COLO668 (cell line): ENCODE measurements at regions not wholly inside any gene's neighbourhood (a gene's known extent, or its start where the extent isn't known, plus 50 kb on each side); places are given as distances from the start of the nearest gene placed in this dataset.
"Not testable (repeated sequence)": the region's sequence is repeated elsewhere in the genome, so short reads cannot be mapped to it uniquely, and the experiment has no call there.

ENCODE experiments used
- DNase-seq: peaks from one replicate; lab custom pipeline; 2025; ENCODE audit not compliant: unreplicated experiment; lab: John Stamatoyannopoulos, UW

DNA sequence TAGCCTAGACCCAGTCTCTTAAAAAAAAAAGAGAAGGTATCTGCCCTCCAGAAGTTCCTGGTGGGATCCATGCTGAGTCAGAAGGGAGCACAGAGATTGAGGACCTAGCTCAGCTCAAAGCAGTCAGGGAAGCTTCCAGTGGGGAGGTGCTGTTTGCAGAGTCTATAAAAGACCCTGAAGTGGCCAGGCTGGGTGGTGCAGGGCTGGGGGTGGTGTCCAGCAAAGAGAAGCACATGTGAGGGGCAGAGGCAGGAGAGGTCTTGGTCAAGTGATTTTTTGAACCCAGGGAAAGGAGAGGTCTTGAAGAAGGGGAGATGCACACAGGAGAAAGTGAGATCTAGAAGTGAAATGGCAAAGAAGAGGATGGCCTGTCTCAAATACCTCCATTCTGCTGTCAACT is 130.4 kb upstream of the PODXL start:
- no peak for DNase-seq

DNA sequence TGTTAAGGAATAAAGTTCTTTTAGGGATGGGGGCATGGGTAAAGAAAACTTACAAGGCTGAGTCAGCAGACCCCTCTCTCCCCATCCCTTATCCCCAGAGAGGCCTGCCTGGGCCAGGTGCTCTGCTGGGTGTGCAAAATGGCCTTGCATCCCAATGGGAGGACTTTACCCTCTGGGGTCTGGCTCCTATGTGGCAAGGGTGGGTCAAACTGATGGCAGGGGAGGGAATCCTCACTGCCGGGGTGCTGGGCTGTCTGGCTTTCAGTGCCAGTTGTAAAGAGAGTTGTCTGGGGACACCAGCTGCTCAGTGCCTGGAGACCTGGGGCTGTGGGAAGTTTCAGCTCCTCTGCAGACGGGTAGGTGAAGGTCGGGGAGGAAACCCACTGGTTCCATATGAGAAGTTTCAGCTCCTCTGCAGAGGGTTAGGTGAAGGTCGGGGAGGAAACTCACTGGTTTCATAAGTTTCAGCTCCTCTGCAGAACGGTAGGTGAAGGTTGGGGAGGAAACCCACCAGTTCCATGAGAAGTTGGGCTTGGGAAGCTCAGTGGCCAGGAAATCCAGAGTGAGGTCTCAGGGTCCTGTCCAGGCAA is 127.2 kb upstream of the PODXL start:
- DNase-seq: no peak

DNA sequence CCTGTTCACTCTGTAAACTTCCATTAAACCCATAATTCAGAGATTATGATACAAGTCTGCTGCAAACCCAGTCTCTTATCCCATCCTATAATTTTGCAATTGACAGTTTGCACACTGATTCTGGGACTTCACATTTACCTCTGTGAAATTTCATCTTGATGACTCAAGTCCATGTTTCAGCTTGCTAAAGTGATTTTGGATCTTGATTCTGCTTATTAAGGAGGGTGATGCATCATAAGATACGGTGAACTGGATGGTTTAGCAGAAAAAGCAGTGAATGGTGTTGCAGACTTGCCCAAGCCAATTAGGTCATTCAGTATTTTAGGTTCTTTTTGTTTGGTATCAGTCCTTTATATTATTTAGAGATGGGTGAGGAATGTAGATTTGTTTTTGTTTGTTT is 125.5 kb upstream of the PODXL start:
- DNase-seq: no peak

DNA sequence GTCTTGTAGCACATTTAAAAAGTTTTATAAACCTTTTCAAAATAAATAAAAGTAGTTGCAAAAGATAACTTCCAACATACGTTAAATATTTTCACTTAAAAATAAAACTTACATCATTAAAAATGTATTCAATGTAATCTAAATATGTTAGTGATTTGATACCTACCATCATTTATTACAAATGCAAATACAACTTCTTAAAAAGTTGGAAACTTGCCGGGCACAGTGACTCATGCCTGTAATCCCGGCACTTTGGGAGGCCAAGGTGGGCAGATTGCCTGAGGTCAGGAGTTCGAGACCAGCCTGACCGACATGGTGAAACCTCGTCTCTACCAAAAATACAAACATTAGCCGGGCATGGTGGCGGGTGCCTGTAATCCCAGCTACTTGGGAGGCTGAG is 122.6 kb upstream of the PODXL start:
- not testable (repeated sequence) for DNase-seq

DNA sequence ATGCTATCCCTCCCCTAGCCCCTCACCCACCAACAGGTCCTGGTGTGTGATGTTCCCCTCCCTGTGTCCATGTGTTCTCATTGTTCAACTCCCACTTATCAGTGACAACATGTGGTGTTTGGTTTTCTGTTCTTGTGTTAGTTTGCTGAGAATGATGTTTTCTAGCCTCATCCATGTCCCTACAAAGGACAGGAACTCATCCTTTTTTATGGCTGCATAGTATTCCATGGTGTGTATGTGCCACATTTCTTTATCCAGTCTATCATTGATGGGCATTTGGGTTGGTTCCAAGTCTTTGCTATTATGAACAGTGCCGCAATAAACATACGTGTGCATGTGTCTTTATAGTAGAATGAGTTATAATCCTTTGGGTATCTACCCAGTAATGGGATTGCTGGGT is 120.4 kb upstream of the PODXL start:
- DNase-seq: not testable (repeated sequence)

DNA sequence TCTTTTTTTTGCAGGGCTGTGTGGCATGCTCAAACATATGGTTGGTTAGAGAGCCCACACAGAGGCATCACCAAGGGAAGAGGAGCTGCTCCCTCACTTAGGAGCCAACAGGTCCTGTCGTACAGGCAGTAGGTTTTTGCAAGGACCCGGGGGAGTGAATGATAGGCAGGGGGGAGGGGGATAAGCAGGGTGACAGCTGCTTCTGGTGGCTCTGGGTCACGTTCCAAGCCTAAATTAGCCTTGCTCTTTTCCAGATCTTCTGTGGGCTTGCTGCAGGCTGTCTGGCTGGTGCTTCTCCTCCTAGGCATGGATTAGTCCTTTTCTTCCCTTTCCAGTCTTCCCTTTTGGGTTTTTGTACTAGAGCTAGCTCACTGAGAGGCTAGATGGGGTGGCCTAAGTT is 117.7 kb upstream of the PODXL start:
- no peak for DNase-seq

DNA sequence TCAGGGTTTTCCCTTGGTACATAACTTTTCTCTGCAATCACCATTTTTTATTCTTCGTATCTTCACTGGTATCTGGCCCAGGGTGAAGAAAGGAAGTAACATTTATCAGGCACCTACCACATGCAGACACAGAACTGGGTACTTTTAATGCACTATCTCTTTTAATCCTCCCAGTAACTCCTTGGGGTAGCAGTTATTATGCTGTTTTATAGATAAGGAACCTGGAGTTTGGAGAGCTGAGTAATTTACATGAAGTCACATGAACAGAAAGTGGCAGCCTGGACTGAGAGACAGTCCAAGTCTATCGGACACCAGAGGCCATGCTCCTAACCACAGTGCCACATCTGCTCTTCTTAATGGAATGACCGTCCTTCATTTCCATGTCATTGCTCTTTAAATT is 117.1 kb upstream of the PODXL start:
- DNase-seq: no peak

DNA sequence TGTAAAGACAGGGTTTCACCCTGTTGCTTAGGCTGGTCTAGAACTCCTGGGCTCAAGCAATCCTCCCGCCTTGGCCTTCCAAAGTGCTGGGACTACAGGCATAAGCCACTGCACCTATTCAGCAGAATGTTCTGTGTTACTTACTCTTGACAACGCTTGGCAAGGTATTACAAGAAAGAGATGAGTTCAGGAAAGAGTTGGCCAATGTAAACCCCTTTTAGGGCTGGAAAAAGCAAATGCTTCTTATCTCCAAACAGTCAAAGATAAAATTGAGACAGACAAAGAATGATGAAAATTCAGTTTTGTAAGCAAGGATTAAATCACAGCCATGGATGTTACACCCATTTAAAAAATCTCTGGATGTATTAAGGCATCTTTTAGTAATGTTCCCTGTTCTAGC is 114.0 kb upstream of the PODXL start:
- no peak for DNase-seq

DNA sequence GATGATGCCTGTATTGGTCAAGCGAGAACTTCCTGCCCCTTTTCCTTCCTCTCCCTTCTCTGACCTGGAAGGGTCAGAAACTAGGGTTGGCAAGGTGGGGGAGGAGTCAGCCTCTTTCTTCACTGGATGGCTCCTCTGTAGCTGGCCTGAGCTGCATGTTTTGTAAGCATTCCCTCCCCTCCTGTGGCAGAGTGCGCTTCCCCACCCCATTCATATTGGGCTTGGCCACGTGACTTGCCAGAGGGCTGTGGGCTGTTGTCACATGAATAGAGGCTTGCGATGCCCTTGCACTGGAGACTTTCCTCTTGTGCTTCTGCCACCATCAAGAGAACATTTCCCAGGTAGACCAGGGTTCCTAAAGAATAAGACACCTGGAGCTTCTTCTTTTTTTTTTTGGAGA is 111.3 kb upstream of the PODXL start:
- no peak for DNase-seq

DNA sequence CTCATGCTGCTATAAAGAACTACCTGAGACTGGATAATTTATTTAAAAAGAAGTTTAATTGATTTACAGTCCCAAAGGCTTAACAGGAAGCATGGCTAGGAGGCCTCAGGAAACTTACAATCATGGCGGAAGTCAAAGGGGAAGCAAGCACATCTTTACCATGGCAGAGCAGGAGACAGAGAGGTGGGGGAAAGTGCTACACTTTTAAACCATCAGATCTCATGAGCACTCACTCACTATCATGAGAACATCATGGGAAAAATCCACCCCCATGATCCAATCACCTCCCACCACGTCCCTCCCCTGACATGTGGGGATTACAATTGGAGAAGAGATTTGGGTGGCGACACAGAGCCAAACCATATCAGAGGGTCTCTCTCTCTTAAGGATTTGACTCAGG is 108.6 kb upstream of the PODXL start:
- no peak for DNase-seq

DNA sequence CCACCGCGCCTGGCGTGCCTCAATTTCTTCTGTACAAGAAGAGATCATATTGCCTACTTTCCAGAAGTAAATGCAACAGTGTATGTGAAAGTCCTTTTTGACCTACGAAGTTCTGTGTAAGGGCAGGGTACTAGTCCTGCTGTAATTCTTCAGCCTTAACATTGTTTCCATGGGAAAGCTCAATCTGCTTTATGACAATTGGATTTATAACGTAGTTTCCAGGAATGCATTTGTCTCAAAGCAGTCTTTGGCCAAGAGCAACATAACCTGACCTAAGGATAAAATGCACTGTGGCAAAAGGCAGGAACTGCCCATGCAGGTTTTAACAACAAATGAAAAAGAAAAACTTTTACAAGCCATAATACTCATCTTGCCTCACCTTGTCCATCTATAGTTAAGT is 108.1 kb upstream of the PODXL start:
- no peak for DNase-seq

DNA sequence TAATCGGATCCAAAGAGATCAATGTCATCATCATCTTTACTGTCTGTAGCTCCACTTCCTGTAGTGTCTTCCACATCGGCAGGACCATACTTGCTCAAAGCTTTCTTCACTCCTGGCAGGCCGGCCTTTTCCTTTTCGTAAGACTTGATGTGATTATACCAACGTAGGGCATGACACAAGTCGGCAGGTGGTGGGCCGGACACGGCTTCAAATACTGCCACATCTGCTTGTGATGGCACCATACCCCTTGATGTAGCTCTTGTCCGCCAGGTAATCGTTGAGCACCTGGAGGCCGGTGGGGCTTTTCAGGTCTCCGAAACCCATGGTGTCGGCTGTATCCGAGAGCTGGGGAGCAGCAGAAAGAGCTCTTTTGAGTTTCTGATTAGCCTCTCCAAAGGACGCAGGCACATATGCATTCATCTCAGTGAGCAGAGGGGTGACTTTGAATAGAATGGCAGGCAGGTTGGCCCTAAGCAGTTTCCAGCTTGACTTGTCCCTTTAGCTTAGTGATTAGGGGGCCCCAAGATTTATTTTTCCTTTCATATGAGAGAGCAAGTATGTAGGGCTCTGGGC is 106.0 kb upstream of the PODXL start:
- not testable (repeated sequence) for DNase-seq

DNA sequence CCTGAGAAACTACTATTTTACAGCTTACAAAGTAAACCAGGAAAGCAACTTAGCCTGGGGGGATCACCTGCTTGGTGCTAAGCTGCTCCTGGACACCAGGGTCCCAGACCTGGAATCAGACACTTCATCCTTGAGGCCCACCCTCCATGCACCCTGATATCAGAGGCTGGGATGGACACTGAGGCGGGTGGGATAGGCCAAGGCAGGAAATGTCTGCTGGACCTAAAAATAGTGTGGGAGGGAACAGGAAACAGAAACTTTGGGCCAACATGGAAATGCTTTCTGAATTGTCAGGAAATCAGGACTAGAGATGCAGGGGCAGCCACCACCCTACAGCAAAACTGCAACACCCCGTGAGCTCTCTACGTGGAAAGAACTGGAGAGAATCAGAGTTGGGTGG is 101.5 kb upstream of the PODXL start:
- DNase-seq: no peak

DNA sequence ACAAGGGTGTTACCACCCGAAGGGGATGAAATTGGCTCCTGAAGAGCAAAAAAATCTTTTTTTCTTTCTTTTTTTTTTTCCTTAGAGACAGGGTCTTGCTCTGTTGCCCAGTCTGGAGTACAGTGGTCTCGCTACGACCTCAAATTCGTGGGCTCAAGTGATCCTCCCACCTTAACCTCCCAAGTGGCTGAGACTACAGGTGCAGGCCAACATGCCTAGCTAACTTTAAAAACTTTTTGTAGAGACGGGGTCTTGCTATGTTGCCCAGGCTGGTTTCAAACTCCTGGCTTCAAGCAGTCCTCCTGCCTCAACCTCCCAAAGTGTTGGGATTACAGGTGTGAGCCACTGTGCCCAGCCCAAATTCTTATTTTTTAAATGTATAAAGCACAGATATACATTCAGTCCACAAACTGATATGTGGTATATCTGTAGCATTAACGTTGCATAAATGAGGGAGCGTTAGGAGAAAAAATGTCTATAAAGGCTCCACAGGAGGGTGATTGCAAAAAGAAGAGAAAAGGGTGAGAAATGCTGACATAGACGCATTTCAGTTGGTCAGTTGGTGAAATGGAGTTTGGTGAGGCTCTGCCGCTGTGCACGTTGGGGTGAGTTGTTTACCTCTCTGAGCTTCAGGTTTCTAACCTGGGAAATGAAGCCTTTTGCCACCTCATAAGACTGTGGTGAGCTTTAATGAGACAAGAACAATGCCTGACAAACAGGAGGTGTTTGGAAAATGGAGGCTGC is 100.7 kb upstream of the PODXL start:
- DNase-seq: no peak

DNA sequence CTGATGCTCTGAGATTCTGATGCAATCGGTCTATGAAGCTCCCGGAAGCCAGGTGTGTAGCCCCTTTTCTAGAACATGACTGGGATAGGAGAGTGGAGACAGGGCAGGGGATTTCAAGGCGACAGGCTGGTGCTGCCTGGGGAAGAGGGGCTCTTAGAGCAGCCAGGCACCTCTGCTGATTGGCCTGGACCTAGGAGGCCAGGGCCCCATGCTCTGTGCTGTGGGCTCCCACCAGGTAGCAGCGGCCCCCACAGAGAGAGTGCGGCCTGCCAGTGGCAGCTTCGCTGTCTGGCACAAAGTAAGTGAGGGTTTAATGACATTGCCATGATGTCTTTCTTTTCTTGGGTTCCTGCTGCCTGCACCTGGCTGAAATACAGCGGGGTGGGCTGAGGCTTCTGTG is 99.4 kb upstream of the PODXL start:
- DNase-seq: no peak

DNA sequence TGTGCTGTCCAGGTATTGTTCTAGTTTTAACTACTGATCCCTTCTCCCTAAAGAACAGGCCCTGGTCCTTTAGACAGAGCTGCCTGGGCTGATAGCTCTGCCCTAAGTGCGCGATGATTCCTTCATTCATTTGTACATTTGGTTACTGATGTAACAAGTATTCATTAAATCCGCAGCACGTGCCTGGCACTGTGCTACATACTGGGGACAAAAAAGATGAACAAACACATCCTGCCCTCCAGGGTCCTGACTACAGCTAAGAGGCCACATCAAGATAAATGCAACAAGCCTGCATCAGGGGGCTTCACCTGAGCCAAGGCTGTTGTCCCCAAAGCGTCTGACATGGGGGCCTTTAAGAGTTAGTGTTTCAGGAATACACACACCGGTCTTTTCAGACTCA is 99.0 kb upstream of the PODXL start:
- DNase-seq: no peak

DNA sequence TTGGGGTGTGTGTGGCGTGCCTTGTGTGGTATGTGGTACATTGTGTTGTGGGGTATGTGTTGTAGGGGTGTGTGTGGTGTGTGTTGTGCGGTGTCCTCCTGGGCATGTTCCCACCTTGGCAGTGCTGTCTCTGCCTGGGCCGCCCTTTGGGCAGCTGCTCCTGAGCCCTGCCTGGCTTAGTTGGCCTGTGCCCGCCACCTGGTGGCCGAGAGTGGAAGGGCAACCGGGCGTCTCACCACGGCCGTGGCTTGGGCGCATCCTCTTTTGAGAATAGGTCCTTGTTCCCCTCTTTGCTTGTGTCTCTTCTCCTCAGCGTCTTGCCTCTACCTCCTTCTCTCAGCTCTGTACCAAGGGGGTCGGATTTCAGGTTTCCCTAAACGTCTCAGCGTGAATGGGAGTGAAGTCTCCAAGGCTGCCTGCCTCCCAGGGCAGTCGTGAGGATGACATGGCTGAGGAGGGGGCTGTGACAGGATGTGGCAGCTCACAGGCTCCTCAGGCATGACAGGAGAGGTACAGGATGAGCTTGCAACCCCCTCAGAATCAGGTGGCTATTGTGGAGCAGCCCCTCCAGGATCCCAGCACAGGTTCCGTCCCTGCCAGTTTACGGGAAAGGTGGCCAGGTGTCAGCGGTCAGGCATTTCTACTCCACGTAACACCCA is 98.4 kb upstream of the PODXL start:
- DNase-seq: peak; percentile 91

DNA sequence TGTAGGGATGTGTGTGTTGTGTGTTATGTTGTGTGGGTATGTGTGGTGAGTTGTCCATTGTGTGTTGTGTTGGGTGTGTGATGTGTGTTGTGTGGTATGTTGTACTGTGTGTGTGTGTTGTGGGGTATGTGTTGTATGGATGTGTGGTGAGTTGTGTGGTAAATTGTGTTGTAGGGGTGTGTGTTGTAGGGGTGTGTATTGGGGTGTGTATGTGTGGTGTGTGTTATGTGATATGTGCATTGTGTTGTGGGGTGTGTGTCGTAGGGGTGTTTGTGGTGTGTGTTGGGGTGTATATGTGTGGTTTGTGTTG is 97.8 kb upstream of the PODXL start:
- no peak for DNase-seq

DNA sequence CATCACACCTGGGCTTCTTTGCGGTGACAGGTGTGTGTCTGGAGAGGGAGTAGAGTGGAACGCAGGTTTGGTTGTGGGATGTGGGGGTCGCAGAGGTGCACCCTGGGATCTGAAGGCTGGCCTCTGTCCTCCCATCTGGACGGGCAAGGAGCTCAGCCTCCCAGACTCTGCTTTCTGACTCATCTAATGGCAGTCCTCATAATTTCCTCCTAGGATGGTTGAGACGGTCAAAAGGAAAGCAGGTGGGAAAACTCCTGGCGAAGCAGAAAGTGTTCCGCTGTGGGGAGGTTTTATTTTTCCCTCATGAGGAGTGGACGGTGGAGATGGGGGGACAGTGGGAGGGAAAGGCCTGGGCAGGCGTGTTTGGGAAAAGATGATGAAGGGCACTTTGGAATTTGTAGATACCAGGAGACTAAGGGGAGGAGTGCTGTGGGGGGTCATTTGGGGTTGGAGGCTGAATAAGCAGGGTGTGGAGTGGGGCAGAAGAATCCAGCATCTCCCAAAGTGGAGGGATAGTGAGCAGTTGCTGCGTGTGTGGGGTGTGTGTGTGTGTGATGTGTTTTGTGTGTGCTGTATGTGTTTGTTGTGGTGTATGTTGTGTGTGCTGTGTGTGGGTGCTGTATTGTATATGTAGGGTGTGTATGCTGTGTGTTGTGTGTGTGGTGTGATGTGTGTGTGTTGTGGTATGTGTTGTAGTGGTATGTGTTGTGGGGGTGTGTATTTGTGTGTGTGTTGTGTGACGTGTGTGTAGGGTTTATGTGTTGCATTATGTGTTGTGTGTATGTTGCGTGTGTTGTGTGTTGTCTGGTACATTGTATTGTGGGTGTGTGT is 97.2 kb upstream of the PODXL start:
- peak; percentile 50 for DNase-seq

DNA sequence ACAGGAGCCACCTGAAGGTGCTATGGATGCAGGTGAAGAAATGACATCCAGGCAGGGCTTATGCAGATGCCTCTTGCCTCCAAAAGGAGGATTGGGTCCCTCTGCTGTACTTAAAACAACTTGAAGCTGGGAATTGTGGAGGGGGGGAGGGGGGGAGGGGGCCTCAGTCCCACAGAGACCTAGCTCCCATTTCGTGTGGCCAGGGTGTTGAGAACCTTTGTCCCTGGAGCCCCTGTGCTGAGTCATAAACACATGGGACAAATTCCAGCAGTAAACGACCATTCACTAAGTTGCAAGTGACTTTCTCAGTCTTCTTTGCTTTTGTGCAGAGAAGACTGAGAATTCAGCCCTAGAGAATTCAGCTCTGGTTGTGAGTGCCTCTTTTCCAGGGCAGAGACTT is 96.5 kb upstream of the PODXL start:
- no peak for DNase-seq

DNA sequence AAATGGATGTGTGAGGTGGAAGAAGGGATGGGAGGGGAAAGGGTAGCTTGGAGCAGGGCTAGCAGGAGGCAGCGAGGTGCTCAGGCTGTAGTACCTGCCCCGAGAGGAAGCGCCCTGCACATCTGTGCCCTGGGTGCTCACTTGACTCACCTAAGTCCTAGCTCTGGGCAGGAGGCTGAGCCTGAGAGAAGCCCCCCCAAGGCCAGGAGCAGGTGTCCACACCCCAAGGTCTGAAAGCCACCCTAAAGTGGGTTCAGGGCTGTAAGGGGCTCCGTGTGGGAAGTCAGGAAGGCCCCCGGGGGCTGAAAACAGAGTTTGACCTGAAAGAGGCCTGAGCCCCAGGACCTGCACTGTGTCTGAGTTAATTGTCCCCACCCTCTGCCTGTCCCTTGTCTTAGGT is 95.8 kb upstream of the PODXL start:
- no peak for DNase-seq

DNA sequence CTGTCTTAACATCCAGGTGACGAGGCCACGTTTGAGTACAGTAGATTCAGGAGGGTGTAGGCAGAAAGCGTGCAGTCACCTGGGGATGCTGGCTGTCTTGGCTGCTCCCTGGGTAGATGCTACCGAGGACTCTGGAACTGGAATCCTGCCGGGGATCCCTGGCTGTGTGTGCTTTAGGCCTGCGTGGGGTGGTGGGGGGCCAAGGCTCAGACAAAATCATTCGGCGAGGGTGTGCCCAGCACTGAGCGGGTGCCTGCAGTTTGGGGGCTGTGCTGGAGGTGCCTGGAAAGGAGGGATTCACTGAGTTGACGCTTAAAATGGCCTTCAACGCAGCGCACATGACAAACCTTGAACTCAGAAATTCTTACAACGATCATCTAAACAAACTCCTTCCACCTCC is 93.5 kb upstream of the PODXL start:
- DNase-seq: no peak
